NT2/D1 (cell line): ENCODE measurements at regions not wholly inside any gene's neighbourhood (a gene's known extent, or its start where the extent isn't known, plus 50 kb on each side); places are given as distances from the start of the nearest gene placed in this dataset.

Experiments
- SUZ12 ChIP-seq: IDR thresholded peaks from 2 replicates; pipeline ENCODE4 v1.6.1; 2011; ENCODE audit not compliant: insufficient read length, insufficient read depth; ENCODE audit errors: extremely low read depth
- YY1 ChIP-seq: IDR thresholded peaks from 2 replicates; pipeline ENCODE4 v1.6.1; 2011; ENCODE audit not compliant: insufficient read length, insufficient read depth
- ZNF274 ChIP-seq: IDR thresholded peaks from 2 replicates; pipeline ENCODE4 v1.6.1; 2011; ENCODE audit warnings: mild to moderate bottlenecking, low read depth, low read length

DNA sequence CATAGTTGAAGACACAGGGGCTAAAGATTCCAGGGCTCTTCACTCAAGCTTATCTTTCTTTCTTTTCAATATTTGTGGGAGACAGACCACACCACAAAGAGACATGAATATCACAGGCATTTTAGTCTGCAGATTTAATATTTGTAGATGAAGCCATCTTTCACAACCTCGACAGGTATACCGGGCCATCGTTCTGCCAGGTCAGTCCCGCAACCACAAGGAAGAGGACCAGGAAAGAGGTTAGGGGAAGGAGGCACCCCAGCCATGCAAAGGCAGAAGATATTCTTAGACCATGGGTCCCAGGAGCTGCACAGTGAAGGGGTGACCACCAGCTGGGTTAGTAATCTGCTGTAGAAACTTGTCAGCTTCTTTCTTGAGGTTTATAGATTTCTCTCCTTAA, 66.8 kb upstream of the UCN3 start:
- TF ChIP-seq YY1 (no peak), ZNF274 (no peak), SUZ12 (no peak)
